PC-3 (cell line): ENCODE measurements at regions not wholly inside any gene's neighbourhood (a gene's known extent, or its start where the extent isn't known, plus 50 kb on each side); places are given as distances from the start of the nearest gene placed in this dataset.

Experiments used
- ATAC-seq: fragments of 200-7000 bp; cut with Tn5 transposase; 2 replicates; pipeline ENCODE4 v1.9.1; 2020; ENCODE audit warnings: mild to moderate bottlenecking, moderate library complexity
- BruUV-seq: library from RNA; stranded (reverse); fragments of 400-500 nt; replicated peaks from 2 replicates; lab custom pipeline; 2021; lab: Mats Ljungman, UMichigan
- CTCF ChIA-PET: fragments of 300-600 bp; sonication (Branson Sonifier 250); formaldehyde crosslinking; loops from one replicate; lab custom pipeline; 2022; ENCODE audit warnings: antibody characterized with exemption; lab: Charles Lee
- POLR2A ChIA-PET: fragments of 300-600 bp; sonication (Branson Sonifier 250); formaldehyde crosslinking; loops from one replicate; lab custom pipeline; 2022; ENCODE audit warnings: antibody characterized with exemption; ENCODE audit not compliant: unreplicated experiment; lab: Charles Lee
- DNase-seq: peaks from one replicate; pipeline ENCODE4 v3.0.0-alpha.2; 2015
- H2AFZ ChIP-seq: fragments of 300-600 bp; sonication (generic); 2 replicates; pipeline ENCODE4 v1.6.0; 2016; ENCODE audit warnings: antibody characterized with exemption, low read length
- H3F3A ChIP-seq: fragments of 300-600 bp; sonication (generic); one replicate; pipeline ENCODE4 v1.6.0; 2017; ENCODE audit warnings: antibody characterized with exemption, low read length, control low read depth, mild to moderate bottlenecking; ENCODE audit not compliant: unreplicated experiment
- H3K27ac ChIP-seq: fragments of 300-600 bp; sonication (generic); 2 replicates; pipeline ENCODE4 v1.5.1; 2016; ENCODE audit warnings: mild to moderate bottlenecking, low read length
- H3K27me3 ChIP-seq: fragments of 300-600 bp; sonication (generic); 2 replicates; pipeline ENCODE4 v1.6.1; 2016; ENCODE audit warnings: low read length, mixed read lengths
- H3K36me3 ChIP-seq: fragments of 300-600 bp; sonication (generic); 2 replicates; pipeline ENCODE4 v1.6.1; 2016; ENCODE audit warnings: low read depth, mixed run types, low read length, mixed read lengths
- H3K4me1 ChIP-seq: fragments of 300-600 bp; sonication (generic); 2 replicates; pipeline ENCODE4 v1.5.1; 2016; ENCODE audit warnings: low read length; ENCODE audit not compliant: insufficient read depth
- H3K4me2 ChIP-seq: fragments of 300-600 bp; sonication (generic); 2 replicates; pipeline ENCODE4 v1.6.0; 2016; ENCODE audit warnings: low read length
- H3K4me3 ChIP-seq: fragments of 300-600 bp; sonication (generic); 2 replicates; pipeline ENCODE4 v1.5.1; 2016; ENCODE audit warnings: mild to moderate bottlenecking, low read length, mixed read lengths
- H3K79me2 ChIP-seq: fragments of 300-600 bp; sonication (generic); 2 replicates; pipeline ENCODE4 v1.6.1; 2017; ENCODE audit warnings: low read length, mixed read lengths
- H3K9ac ChIP-seq: fragments of 300-600 bp; sonication (generic); 2 replicates; pipeline ENCODE4 v1.6.0; 2016; ENCODE audit warnings: mild to moderate bottlenecking, low read length
- H3K9me2 ChIP-seq: fragments of 300-600 bp; sonication (generic); replicated peaks from 2 replicates; pipeline ENCODE4 v1.6.1; 2016; ENCODE audit warnings: mixed run types, low read length, mixed read lengths
- H3K9me3 ChIP-seq: fragments of 300-600 bp; sonication (generic); 2 replicates; pipeline ENCODE4 v1.6.1; 2016; ENCODE audit warnings: low read length, mixed read lengths
- H4K20me1 ChIP-seq: fragments of 300-600 bp; sonication (generic); 2 replicates; pipeline ENCODE4 v1.6.1; 2016; ENCODE audit warnings: low read length, mixed read lengths
- EZH2 ChIP-seq: fragments of 300-600 bp; sonication (generic); IDR thresholded peaks from one replicate; pipeline ENCODE4 v1.6.1; 2017; ENCODE audit warnings: antibody characterized with exemption, mild to moderate bottlenecking, low read length; ENCODE audit not compliant: unreplicated experiment
- EZH2phosphoT487 ChIP-seq: fragments of 300-600 bp; sonication (generic); IDR thresholded peaks from 2 replicates; pipeline ENCODE4 v1.6.1; 2018; ENCODE audit warnings: mild to moderate bottlenecking, antibody characterized with exemption, low read length, borderline replicate concordance
- intact Hi-C: fragments of 100-400 bp; cut with micrococcal nuclease; formaldehyde crosslinking; loops from 2 replicates; pipeline ENCODE4 v1.9.0; 2023
- TF ChIP-seq, protein P1 (sequence below): fragments of 300-600 bp; sonication (generic); conservative IDR thresholded peaks from 2 replicates; pipeline ENCODE4 v1.5.1; 2017; ENCODE audit warnings: antibody characterized with exemption, low read depth, mild to moderate bottlenecking, low read length

DNA sequence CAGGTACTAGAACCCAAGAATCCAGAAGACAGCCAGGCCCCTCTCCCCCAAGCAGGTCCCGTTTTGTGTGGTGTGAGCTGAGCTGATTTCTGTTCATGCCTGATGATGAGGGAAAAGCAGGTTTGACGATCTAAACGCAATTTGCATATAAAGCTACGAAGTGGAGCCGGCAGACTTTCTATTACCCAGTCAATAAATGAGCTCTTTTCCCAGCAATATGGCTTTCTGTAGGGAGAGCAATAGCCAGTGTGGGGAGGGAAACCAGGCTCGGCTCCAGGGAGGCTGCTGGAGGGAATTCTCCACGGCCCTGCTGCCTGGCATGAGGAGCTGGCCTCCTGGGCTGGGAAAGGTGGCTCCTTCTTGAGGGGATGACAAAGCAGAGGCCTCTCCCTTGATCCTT is 140.7 kb upstream of the AJAP1 start:
- ATAC-seq (no peak), DNase-seq (no peak)
- no peaks in the 10 kb centered on the region for H3K9me2 ChIP-seq
- no peaks in the 10 kb centered on the region for H3K36me3 ChIP-seq
- BruUV-seq, result no TSS peak
- intact Hi-C loops, result no loop called here
- H2AFZ ChIP-seq, result no peak overlapping the region
- no peak overlapping the region for H3K4me2 ChIP-seq
- H3K9ac ChIP-seq, result no peak overlapping the region
- no peaks in the 10 kb centered on the region for H3K9me3 ChIP-seq
- no peaks in the 10 kb centered on the region for H3K79me2 ChIP-seq
- TF ChIP-seq EZH2phosphoT487 (no peak), EZH2 (no peak)
- TF ChIP-seq, protein P1, sequence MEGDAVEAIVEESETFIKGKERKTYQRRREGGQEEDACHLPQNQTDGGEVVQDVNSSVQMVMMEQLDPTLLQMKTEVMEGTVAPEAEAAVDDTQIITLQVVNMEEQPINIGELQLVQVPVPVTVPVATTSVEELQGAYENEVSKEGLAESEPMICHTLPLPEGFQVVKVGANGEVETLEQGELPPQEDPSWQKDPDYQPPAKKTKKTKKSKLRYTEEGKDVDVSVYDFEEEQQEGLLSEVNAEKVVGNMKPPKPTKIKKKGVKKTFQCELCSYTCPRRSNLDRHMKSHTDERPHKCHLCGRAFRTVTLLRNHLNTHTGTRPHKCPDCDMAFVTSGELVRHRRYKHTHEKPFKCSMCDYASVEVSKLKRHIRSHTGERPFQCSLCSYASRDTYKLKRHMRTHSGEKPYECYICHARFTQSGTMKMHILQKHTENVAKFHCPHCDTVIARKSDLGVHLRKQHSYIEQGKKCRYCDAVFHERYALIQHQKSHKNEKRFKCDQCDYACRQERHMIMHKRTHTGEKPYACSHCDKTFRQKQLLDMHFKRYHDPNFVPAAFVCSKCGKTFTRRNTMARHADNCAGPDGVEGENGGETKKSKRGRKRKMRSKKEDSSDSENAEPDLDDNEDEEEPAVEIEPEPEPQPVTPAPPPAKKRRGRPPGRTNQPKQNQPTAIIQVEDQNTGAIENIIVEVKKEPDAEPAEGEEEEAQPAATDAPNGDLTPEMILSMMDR, result no peak
- peaks cover 19% of the 10 kb centered on the region; the same call in 1 of the 2 replicates for H3K27me3 ChIP-seq
- POLR2A ChIA-PET, result no interaction called here
- no peak overlapping the region for H3K4me3 ChIP-seq
- no peaks in the 10 kb centered on the region for H4K20me1 ChIP-seq
- no peak overlapping the region for H3K27ac ChIP-seq
- no peaks in the 10 kb centered on the region for H3K4me1 ChIP-seq
- no peaks in the 10 kb centered on the region for H3F3A ChIP-seq
- CTCF ChIA-PET, result no interaction called here

DNA sequence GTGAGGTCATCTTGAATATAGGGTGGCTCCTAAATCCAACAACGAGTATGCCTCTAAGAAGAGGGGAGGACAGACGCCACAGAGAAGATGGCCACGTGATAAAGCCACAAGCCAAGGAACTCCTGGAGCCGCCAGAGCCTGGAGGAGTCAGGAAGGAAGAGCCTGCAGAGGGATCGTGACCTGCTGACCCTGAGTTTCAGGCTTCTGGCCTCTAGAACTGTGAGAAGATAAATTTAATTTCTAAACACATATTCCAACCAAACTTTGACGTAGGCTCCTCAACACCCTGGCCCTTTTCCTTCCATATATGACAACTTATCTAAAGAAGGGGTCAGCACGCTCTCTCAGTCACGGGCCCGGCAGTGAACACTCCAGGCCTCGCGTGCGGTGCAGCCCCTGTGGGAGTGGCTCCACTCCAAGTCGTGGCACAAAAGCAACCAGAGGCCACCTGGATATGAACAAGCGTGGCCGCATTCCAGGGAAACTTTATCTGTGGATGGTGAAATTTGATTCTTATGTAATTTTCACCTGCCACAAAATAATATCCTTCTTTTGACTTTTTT is 138.6 kb upstream of the AJAP1 start:
- intact Hi-C loops, result no loop called here
- H3K27me3 ChIP-seq, result peaks cover 19% of the 10 kb centered on the region; the same call in 1 of the 2 replicates
- H2AFZ ChIP-seq, result no peak overlapping the region
- no peak overlapping the region for H3K9ac ChIP-seq
- H3K4me2 ChIP-seq, result no peak overlapping the region
- CTCF ChIA-PET, result no interaction called here
- BruUV-seq, result no TSS peak
- H3K36me3 ChIP-seq, result no peaks in the 10 kb centered on the region
- H3K79me2 ChIP-seq, result no peaks in the 10 kb centered on the region
- H3F3A ChIP-seq, result no peaks in the 10 kb centered on the region
- H3K27ac ChIP-seq, result no peak overlapping the region
- H3K9me3 ChIP-seq, result no peaks in the 10 kb centered on the region
- TF ChIP-seq, protein P1, result no peak
- TF ChIP-seq EZH2 (no peak), EZH2phosphoT487 (no peak)
- no peaks in the 10 kb centered on the region for H3K4me1 ChIP-seq
- POLR2A ChIA-PET, result no interaction called here
- no peaks in the 10 kb centered on the region for H3K9me2 ChIP-seq
- ATAC-seq, result no peak
- H3K4me3 ChIP-seq, result no peak overlapping the region
- DNase-seq, result no peak
- H4K20me1 ChIP-seq, result no peaks in the 10 kb centered on the region

DNA sequence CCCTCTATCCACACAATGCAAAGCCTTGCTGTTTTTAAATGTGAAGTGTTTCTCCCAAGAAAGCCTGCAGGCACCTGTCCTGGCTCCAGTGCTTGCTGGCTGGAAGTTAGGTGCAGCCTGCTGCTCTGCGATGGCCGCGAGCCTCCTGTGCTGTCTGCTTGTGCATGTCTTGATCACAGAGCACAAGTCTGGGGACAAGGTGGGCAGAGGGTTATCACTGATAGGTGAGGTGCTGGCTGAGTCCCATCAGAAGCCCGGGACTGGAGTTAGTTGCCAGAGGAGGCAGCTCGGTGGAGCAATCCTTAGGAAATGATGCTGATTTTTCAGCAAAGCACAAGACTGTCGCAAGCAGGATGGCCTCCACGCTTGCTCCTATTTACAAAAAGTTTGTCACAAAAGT is 137.8 kb upstream of the AJAP1 start:
- CTCF ChIA-PET, result no interaction called here
- H3K36me3 ChIP-seq, result no peaks in the 10 kb centered on the region
- H3K4me1 ChIP-seq, result no peaks in the 10 kb centered on the region
- no peak overlapping the region for H2AFZ ChIP-seq
- H3K9ac ChIP-seq, result no peak overlapping the region
- H3K79me2 ChIP-seq, result no peaks in the 10 kb centered on the region
- no peaks in the 10 kb centered on the region for H3F3A ChIP-seq
- no peaks in the 10 kb centered on the region for H3K9me2 ChIP-seq
- ATAC-seq, result no peak
- H3K27me3 ChIP-seq, result peaks cover 19% of the 10 kb centered on the region; the same call in 1 of the 2 replicates
- no peaks in the 10 kb centered on the region for H4K20me1 ChIP-seq
- no peak overlapping the region for H3K4me3 ChIP-seq
- no peak overlapping the region for H3K4me2 ChIP-seq
- DNase-seq, result no peak
- no peak overlapping the region for H3K27ac ChIP-seq
- TF ChIP-seq EZH2phosphoT487 (no peak), EZH2 (no peak)
- TF ChIP-seq, protein P1, result no peak
- BruUV-seq, result no TSS peak
- H3K9me3 ChIP-seq, result no peaks in the 10 kb centered on the region
- POLR2A ChIA-PET, result no interaction called here
- intact Hi-C loops, result no loop called here
